A549 (cell line): ENCODE measurements at regions not wholly inside any gene's neighbourhood (a gene's known extent, or its start where the extent isn't known, plus 50 kb on each side); places are given as distances from the start of the nearest gene placed in this dataset.

Source experiments
- CHD2 ChIP-seq: fragments of 150-350 bp; IDR thresholded peaks from 2 replicates; pipeline ENCODE4 v1.6.1; 2014; ENCODE audit warnings: low read length; ENCODE audit not compliant: partially characterized antibody
- EP300 ChIP-seq, 2 experiments: fragments of >200 bp; sonication (Bioruptor Twin); formaldehyde crosslinking; IDR thresholded peaks; 2 replicates in 1 of 2; 3 replicates in 1 of 2; pipeline ENCODE4 v1.6.1; 2016 to 2017
- MAFK ChIP-seq: fragments of 450-650 bp; IDR thresholded peaks from 2 replicates; pipeline ENCODE4 v1.6.1; 2014; ENCODE audit not compliant: partially characterized antibody
- NR3C1 ChIP-seq: fragments of >200 bp; sonication (Bioruptor Twin); formaldehyde crosslinking; IDR thresholded peaks from 3 replicates; pipeline ENCODE4 v1.6.1; 2017
- POLR2A ChIP-seq: IDR thresholded peaks from 2 replicates; pipeline ENCODE4 v1.6.1; 2012; ENCODE audit warnings: mild to moderate bottlenecking, low read length
- POLR2AphosphoS2 ChIP-seq: conservative IDR thresholded peaks from 2 replicates; pipeline ENCODE4 v1.6.1; 2012; ENCODE audit warnings: low read length, improper control_type of control experiment, inconsistent platforms
- RFX5 ChIP-seq: fragments of 450-650 bp; IDR thresholded peaks from 2 replicates; pipeline ENCODE4 v1.7.1; 2014; ENCODE audit warnings: antibody characterized with exemption, mild to moderate bottlenecking, moderate library complexity
- RNF2 ChIP-seq: fragments of 200-600 bp; sonication (generic); IDR thresholded peaks from 2 replicates; pipeline ENCODE4 v1.6.1; 2016; ENCODE audit warnings: low read depth, mild to moderate bottlenecking, antibody characterized with exemption, moderate library complexity, borderline replicate concordance
- TF ChIP-seq, protein P1 (sequence below): fragments of >200 bp; sonication (Bioruptor Twin); formaldehyde crosslinking; IDR thresholded peaks from 3 replicates; pipeline ENCODE4 v1.5.1; 2016
- TF ChIP-seq, protein P2 (sequence below): IDR thresholded peaks from 2 replicates; pipeline ENCODE4 v1.6.1; 2012
- TF ChIP-seq, protein P3 (sequence below): fragments of 200-600 bp; sonication (generic); IDR thresholded peaks from 2 replicates; pipeline ENCODE4 v1.6.1; 2016; ENCODE audit warnings: antibody characterized with exemption, mild to moderate bottlenecking, moderate library complexity

DNA sequence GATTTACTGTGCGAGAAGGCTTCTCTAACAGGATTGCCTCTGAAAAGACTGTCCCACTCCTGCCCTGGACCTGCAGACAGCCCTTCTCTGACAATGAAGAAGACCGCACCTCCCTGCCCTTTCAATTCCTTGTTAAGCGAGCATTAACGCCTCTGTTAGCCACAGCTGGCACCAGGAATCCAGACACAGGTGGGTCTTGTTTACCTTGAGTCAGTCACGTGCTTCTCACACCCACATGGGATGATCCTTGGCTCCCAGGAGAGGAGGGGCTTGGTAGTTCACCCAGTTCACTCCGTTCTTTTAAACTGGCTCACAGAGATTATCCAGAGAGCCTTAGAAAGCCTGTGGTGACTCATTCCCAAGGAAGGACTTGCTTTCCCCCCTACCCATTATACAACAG lies 410.5 kb upstream of the MEIS1 start:
- TF ChIP-seq POLR2A (no peak), RFX5 (no peak), EP300 (IDR thresholded peaks at IDR 0.05) (no peak), RNF2 (no peak), MAFK (no peak), POLR2AphosphoS2 (no peak), NR3C1 (no peak), CHD2 (no peak)
- TF ChIP-seq, protein P1, sequence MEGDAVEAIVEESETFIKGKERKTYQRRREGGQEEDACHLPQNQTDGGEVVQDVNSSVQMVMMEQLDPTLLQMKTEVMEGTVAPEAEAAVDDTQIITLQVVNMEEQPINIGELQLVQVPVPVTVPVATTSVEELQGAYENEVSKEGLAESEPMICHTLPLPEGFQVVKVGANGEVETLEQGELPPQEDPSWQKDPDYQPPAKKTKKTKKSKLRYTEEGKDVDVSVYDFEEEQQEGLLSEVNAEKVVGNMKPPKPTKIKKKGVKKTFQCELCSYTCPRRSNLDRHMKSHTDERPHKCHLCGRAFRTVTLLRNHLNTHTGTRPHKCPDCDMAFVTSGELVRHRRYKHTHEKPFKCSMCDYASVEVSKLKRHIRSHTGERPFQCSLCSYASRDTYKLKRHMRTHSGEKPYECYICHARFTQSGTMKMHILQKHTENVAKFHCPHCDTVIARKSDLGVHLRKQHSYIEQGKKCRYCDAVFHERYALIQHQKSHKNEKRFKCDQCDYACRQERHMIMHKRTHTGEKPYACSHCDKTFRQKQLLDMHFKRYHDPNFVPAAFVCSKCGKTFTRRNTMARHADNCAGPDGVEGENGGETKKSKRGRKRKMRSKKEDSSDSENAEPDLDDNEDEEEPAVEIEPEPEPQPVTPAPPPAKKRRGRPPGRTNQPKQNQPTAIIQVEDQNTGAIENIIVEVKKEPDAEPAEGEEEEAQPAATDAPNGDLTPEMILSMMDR: no peak
- TF ChIP-seq, protein P2, sequence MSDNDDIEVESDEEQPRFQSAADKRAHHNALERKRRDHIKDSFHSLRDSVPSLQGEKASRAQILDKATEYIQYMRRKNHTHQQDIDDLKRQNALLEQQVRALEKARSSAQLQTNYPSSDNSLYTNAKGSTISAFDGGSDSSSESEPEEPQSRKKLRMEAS: no peak
- TF ChIP-seq, protein P3, sequence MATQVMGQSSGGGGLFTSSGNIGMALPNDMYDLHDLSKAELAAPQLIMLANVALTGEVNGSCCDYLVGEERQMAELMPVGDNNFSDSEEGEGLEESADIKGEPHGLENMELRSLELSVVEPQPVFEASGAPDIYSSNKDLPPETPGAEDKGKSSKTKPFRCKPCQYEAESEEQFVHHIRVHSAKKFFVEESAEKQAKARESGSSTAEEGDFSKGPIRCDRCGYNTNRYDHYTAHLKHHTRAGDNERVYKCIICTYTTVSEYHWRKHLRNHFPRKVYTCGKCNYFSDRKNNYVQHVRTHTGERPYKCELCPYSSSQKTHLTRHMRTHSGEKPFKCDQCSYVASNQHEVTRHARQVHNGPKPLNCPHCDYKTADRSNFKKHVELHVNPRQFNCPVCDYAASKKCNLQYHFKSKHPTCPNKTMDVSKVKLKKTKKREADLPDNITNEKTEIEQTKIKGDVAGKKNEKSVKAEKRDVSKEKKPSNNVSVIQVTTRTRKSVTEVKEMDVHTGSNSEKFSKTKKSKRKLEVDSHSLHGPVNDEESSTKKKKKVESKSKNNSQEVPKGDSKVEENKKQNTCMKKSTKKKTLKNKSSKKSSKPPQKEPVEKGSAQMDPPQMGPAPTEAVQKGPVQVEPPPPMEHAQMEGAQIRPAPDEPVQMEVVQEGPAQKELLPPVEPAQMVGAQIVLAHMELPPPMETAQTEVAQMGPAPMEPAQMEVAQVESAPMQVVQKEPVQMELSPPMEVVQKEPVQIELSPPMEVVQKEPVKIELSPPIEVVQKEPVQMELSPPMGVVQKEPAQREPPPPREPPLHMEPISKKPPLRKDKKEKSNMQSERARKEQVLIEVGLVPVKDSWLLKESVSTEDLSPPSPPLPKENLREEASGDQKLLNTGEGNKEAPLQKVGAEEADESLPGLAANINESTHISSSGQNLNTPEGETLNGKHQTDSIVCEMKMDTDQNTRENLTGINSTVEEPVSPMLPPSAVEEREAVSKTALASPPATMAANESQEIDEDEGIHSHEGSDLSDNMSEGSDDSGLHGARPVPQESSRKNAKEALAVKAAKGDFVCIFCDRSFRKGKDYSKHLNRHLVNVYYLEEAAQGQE: no peak
